Dendritic cell treated with granulocyte-macrophage colony-stimulating factor and Interleukin-4, amounts not matched to agents 40 ng/mL and 50 ng/mL, for 4 days (primary cell): ENCODE measurements at regions not wholly inside any gene's neighbourhood (a gene's known extent, or its start where the extent isn't known, plus 50 kb on each side); places are given as distances from the start of the nearest gene placed in this dataset.
"Not testable (repeated sequence)": the region's sequence is repeated elsewhere in the genome, so short reads cannot be mapped to it uniquely, and the experiment has no call there.

Experiments used
- H3K27ac Mint-ChIP-seq: one replicate; pipeline ENCODE4 v1.8.0; 2022; ENCODE audit warnings: mild to moderate bottlenecking, mixed read lengths
- H3K27me3 Mint-ChIP-seq: one replicate; pipeline ENCODE4 v1.8.0; 2022; ENCODE audit warnings: mild to moderate bottlenecking, mixed read lengths
- H3K36me3 Mint-ChIP-seq: one replicate; pipeline ENCODE4 v1.8.0; 2022; ENCODE audit warnings: low read depth, mixed read lengths
- H3K4me1 Mint-ChIP-seq: one replicate; pipeline ENCODE4 v1.8.0; 2022; ENCODE audit warnings: low read depth, mixed read lengths
- H3K4me3 Mint-ChIP-seq: one replicate; pipeline ENCODE4 v1.8.0; 2022; ENCODE audit warnings: mild to moderate bottlenecking, moderate library complexity, mixed read lengths
- H3K9me3 Mint-ChIP-seq: one replicate; pipeline ENCODE4 v1.8.0; 2022; ENCODE audit warnings: mixed read lengths
- intact Hi-C: fragments of 100-400 bp; cut with micrococcal nuclease; formaldehyde crosslinking; loops from one replicate; pipeline ENCODE4 v1.15.0; 2022

- H3K4me1 Mint-ChIP-seq, H3K27me3 Mint-ChIP-seq, H3K9me3 Mint-ChIP-seq, H3K27ac Mint-ChIP-seq, H3K36me3 Mint-ChIP-seq, H3K4me3 Mint-ChIP-seq, intact Hi-C loops: not testable (repeated sequence)
Measured at GRCh38 chrX:132302687-132303086, 83.4 kb upstream of the RAP2C start.

DNA sequence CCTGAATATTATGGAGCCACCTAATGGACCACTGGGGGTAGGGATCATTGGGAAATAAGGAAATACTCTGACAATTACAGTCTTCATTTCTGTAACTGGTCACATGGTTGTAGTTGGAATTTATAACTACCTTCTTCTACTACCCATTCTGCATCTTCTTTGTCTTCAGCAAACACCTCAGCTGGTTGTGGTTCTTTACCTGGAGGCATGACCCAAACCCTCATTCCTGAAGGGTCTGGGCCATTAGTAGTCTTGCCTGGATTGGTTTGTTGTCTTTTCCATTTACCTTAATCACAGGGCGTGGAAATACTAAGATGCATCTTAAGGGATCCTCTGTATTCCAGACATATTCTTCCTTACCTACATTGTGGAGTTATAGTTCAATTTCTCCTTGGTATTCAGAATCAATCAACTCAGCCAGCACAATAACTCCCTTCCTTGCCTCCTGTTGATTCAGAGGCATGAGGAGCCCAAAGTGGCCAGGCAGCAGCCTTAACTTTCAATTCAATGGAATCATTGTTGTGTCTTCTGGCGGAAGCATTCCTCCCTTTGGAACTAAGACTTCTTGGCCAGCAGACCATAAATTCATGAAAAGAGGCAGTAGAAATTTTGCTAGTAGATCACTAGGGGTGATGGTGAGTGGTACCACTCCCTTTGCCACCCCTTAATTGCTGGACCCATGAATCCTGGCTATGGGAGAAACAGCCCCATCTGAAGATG lies 75.7 kb upstream of the RAP2C start:
- Mint-ChIP-seq H3K4me1 (no peaks in the 10 kb centered on the region), H3K9me3 (no peaks in the 10 kb centered on the region), H3K36me3 (no peaks in the 10 kb centered on the region), H3K27ac (no peak overlapping the region), H3K27me3 (no peaks in the 10 kb centered on the region), H3K4me3 (no peak overlapping the region)
- intact Hi-C loops: no loop called here

DNA sequence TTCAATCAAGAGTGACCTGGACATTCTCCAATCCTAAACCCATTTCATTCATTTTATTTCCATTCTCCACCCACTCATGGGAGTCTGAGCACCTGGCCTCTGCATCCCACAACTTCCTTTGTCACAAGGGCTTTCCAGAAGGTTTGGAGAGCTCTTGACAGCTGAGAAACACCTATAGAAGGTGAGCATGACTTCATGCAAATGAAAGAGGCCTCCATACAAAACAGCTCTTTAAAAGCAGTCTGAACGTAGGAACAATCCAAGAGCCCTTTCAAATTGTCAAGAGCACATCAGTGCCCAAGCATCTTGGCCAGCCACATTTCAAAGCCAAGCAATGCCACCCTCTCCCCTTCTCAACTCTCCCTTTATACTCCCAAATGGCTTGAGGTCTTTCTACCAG lies 74.9 kb upstream of the RAP2C start:
- Mint-ChIP-seq H3K27ac (no peak overlapping the region), H3K4me1 (no peaks in the 10 kb centered on the region), H3K9me3 (no peaks in the 10 kb centered on the region), H3K36me3 (no peaks in the 10 kb centered on the region), H3K4me3 (no peak overlapping the region), H3K27me3 (no peaks in the 10 kb centered on the region)
- intact Hi-C loops: no loop called here

GRCh38 chrX:132292793-132293192 lies 73.5 kb upstream of the RAP2C start:
- no peak overlapping the region for H3K4me3 Mint-ChIP-seq
- H3K27ac Mint-ChIP-seq: no peak overlapping the region
- intact Hi-C loops: loop anchor here (2.0 kb wide), 2 partner anchors 170 to 320 kb away; no protein-coding TSS in a partner anchor
- no peaks in the 10 kb centered on the region for H3K36me3 Mint-ChIP-seq
- no peaks in the 10 kb centered on the region for H3K27me3 Mint-ChIP-seq
- H3K4me1 Mint-ChIP-seq: no peaks in the 10 kb centered on the region
- no peaks in the 10 kb centered on the region for H3K9me3 Mint-ChIP-seq

GRCh38 chrX:132277953-132278614 lies 58.8 kb upstream of the RAP2C start:
- H3K9me3 Mint-ChIP-seq: no peaks in the 10 kb centered on the region
- intact Hi-C loops: no loop called here

DNA sequence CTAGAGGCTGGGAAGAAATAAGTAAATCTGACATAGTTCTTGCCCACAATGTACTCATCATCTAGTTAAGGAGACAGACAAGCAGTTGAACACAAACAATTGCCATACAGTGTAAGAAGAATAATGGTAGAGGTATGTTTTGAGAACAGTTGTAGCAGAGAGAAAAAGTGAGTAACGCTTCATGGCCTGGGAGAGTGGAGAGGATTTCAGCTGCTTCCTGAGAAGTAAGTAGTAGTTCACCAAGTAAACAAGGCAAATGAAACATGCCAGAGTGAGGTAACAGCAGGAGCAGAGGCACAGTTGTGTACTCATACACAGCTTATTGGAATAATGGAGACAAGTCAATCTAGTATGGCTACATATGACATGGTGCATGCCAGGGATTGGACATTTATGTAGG lies 53.6 kb upstream of the RAP2C start:
- intact Hi-C loops: no loop called here
- H3K27me3 Mint-ChIP-seq: no peaks in the 10 kb centered on the region
- no peak overlapping the region for H3K4me3 Mint-ChIP-seq
- H3K27ac Mint-ChIP-seq: no peak overlapping the region
- H3K36me3 Mint-ChIP-seq: no peaks in the 10 kb centered on the region
- no peaks in the 10 kb centered on the region for H3K9me3 Mint-ChIP-seq
- H3K4me1 Mint-ChIP-seq: no peaks in the 10 kb centered on the region

More at GRCh38 chrX:132277953-132278614, 58.8 kb upstream of the RAP2C start:
- Mint-ChIP-seq H3K27ac (no peak overlapping the region), H3K36me3 (no peaks in the 10 kb centered on the region), H3K27me3 (no peaks in the 10 kb centered on the region), H3K4me1 (no peaks in the 10 kb centered on the region), H3K4me3 (no peak overlapping the region)

DNA sequence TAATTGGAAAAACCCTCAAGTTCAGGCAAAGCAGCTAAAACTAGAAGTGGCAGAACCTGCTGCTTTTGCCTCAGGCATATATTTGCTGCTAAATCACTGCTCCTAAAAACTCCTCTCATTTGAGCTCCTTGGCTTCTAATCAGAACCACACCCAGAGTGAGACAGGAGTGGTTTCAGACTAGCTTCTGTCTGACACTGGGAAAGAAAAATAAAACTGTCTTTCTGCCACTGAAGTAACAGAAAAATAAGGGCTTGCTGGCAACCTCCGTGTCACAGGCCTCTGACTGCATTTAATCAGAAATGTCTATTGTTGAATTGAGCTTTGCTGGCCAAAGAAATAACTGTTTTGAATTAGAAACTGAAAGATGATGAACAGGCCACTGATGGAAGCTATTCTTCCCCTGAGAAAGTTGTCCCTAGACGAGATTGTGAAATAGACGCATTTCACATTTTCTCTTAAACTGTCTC lies 52.1 kb upstream of the RAP2C start:
- Mint-ChIP-seq H3K4me3 (no peak overlapping the region), H3K4me1 (no peaks in the 10 kb centered on the region), H3K27ac (no peak overlapping the region), H3K36me3 (no peaks in the 10 kb centered on the region), H3K27me3 (no peaks in the 10 kb centered on the region), H3K9me3 (no peaks in the 10 kb centered on the region)
- intact Hi-C loops: no loop called here

- H3K36me3 Mint-ChIP-seq: no peaks in the 10 kb centered on the region
- H3K27ac Mint-ChIP-seq: no peak overlapping the region
- H3K27me3 Mint-ChIP-seq: no peaks in the 10 kb centered on the region
- H3K4me1 Mint-ChIP-seq: no peaks in the 10 kb centered on the region
- H3K9me3 Mint-ChIP-seq: no peaks in the 10 kb centered on the region
- intact Hi-C loops: no loop called here
- no peak overlapping the region for H3K4me3 Mint-ChIP-seq
Measured at GRCh38 chrX:132270699-132271098, 51.5 kb upstream of the RAP2C start.

GRCh38 chrX:132270021-132270420 lies 50.8 kb upstream of the RAP2C start:
- no peak overlapping the region for H3K27ac Mint-ChIP-seq
- intact Hi-C loops: no loop called here
- H3K36me3 Mint-ChIP-seq: no peaks in the 10 kb centered on the region
- no peaks in the 10 kb centered on the region for H3K4me1 Mint-ChIP-seq
- H3K9me3 Mint-ChIP-seq: no peaks in the 10 kb centered on the region
- no peak overlapping the region for H3K4me3 Mint-ChIP-seq
- no peaks in the 10 kb centered on the region for H3K27me3 Mint-ChIP-seq
